BJ (cell line): ENCODE measurements at regions not wholly inside any gene's neighbourhood (a gene's known extent, or its start where the extent isn't known, plus 50 kb on each side); places are given as distances from the start of the nearest gene placed in this dataset.
"Not testable (repeated sequence)": the region's sequence is repeated elsewhere in the genome, so short reads cannot be mapped to it uniquely, and the experiment has no call there.

Experiments
- CTCF ChIA-PET: fragments of 350-600 bp; formaldehyde crosslinking; extraction: SDS; loops from one replicate; lab custom pipeline; 2021; ENCODE audit warnings: antibody characterized with exemption, inconsistent platforms; lab: Yijun Ruan, JAX
- POLR2A ChIA-PET: fragments of 300-600 bp; sonication (Branson Sonifier 250); formaldehyde crosslinking; extraction: SDS; loops from one replicate; lab custom pipeline; 2021; ENCODE audit warnings: antibody characterized with exemption; lab: Charles Lee
- DNase-seq: peaks from one replicate; pipeline ENCODE4 v3.0.0-alpha.2; 2011; ENCODE audit warnings: low read depth
- H3K27me3 ChIP-seq: 2 replicates; pipeline ENCODE4 v1.6.0; 2011; ENCODE audit warnings: low read length; ENCODE audit not compliant: control insufficient read depth, insufficient read depth
- H3K36me3 ChIP-seq: 2 replicates; pipeline ENCODE4 v1.5.1; 2011; ENCODE audit warnings: low read length; ENCODE audit not compliant: control insufficient read depth, insufficient read depth
- H3K4me3 ChIP-seq: 2 replicates; pipeline ENCODE4 v1.5.1; 2011; ENCODE audit warnings: low read depth, mild to moderate bottlenecking, control low read depth, low read length
- CTCF ChIP-seq: IDR thresholded peaks from 2 replicates; pipeline ENCODE4 v1.5.1; 2011; ENCODE audit warnings: low read depth, mild to moderate bottlenecking, control low read depth, inconsistent platforms, low read length, moderate library complexity; ENCODE audit not compliant: insufficient read depth

GRCh38 chr15:77934516-77934915, 143.0 kb downstream of the TBC1D2B start:
- CTCF ChIA-PET, DNase-seq, H3K27me3 ChIP-seq, H3K4me3 ChIP-seq, H3K36me3 ChIP-seq: not testable (repeated sequence)
- POLR2A ChIA-PET, result interaction anchor here (0.6 kb wide), 1 partner anchor 19 kb away, joined by 3 read pairs; no protein-coding TSS in a partner anchor

- H3K36me3 ChIP-seq, DNase-seq, H3K4me3 ChIP-seq, POLR2A ChIA-PET, CTCF ChIA-PET, H3K27me3 ChIP-seq: not testable (repeated sequence)
These were observed 146.6 kb downstream of the TBC1D2B start for GRCh38 chr15:77930907-77931306.

- H3K4me3 ChIP-seq, DNase-seq, CTCF ChIA-PET, H3K27me3 ChIP-seq, POLR2A ChIA-PET, H3K36me3 ChIP-seq: not testable (repeated sequence)
These were observed 147.0 kb downstream of the TBC1D2B start for GRCh38 chr15:77930490-77930889.

GRCh38 chr15:77926789-77927188, 150.7 kb downstream of the TBC1D2B start:
- H3K4me3 ChIP-seq, H3K27me3 ChIP-seq, H3K36me3 ChIP-seq, DNase-seq, POLR2A ChIA-PET: not testable (repeated sequence)
- CTCF ChIA-PET, result interaction anchor here (0.5 kb wide), 1 partner anchor 270 kb away, joined by 3 read pairs; no protein-coding TSS in a partner anchor

GRCh38 chr15:77926296-77926695, 151.2 kb downstream of the TBC1D2B start:
- H3K36me3 ChIP-seq, H3K4me3 ChIP-seq, DNase-seq, H3K27me3 ChIP-seq, POLR2A ChIA-PET: not testable (repeated sequence)
- CTCF ChIA-PET, result interaction anchor here (0.5 kb wide), 1 partner anchor 271 kb away, joined by 3 read pairs; no protein-coding TSS in a partner anchor

GRCh38 chr15:77925101-77925500, 152.4 kb downstream of the TBC1D2B start:
- POLR2A ChIA-PET, H3K27me3 ChIP-seq, H3K4me3 ChIP-seq, DNase-seq, H3K36me3 ChIP-seq: not testable (repeated sequence)
- CTCF ChIA-PET, result interaction anchor here (1.3 to 2.3 kb wide), 2 partner anchors 15 to 17 kb away, joined by 3 to 9 read pairs; no protein-coding TSS in a partner anchor

GRCh38 chr15:77921664-77922063, 155.8 kb downstream of the TBC1D2B start:
- POLR2A ChIA-PET, result no interaction called here

GRCh38 chr15:77916966-77917635, 160.4 kb downstream of the TBC1D2B start:
- H3K27me3 ChIP-seq, H3K36me3 ChIP-seq, H3K4me3 ChIP-seq, DNase-seq, POLR2A ChIA-PET: not testable (repeated sequence)
- CTCF ChIA-PET, result interaction anchor here (0.6 kb wide), 1 partner anchor 222 kb away, joined by 3 read pairs; no protein-coding TSS in a partner anchor

More at GRCh38 chr15:77921664-77922063, 155.8 kb downstream of the TBC1D2B start:
- CTCF ChIA-PET, result no interaction called here
- no peak overlapping the region for H3K4me3 ChIP-seq
- DNase-seq, result no peak
- no peak for TF ChIP-seq CTCF
- H3K36me3 ChIP-seq, result no peaks in the 10 kb centered on the region
- peaks cover 3% of the 10 kb centered on the region; the same call in 1 of the 2 replicates for H3K27me3 ChIP-seq

- H3K27me3 ChIP-seq, H3K36me3 ChIP-seq, DNase-seq, H3K4me3 ChIP-seq, CTCF ChIA-PET: not testable (repeated sequence)
- POLR2A ChIA-PET, result interaction anchor here (0.6 kb wide), 1 partner anchor 19 kb away, joined by 3 read pairs; no protein-coding TSS in a partner anchor
These were observed 161.6 kb downstream of the TBC1D2B start for GRCh38 chr15:77915961-77916330.
